IMR-90 (cell line): ENCODE measurements at regions not wholly inside any gene's neighbourhood (a gene's known extent, or its start where the extent isn't known, plus 50 kb on each side); places are given as distances from the start of the nearest gene placed in this dataset.

ENCODE experiments used
- ATAC-seq: fragments of 200-7000 bp; cut with Tn5 transposase; 2 replicates; pipeline ENCODE4 v1.9.1; 2020; ENCODE audit warnings: low read depth, mild to moderate bottlenecking, moderate library complexity
- BruUV-seq: library from RNA; stranded (reverse); fragments of 400-500 nt; replicated peaks from 2 replicates; lab custom pipeline; 2021; lab: Mats Ljungman, UMichigan
- CTCF ChIA-PET: fragments of 300-600 bp; formaldehyde crosslinking; extraction: SDS; loops from one replicate; lab custom pipeline; 2021; ENCODE audit warnings: antibody characterized with exemption; lab: Yijun Ruan, JAX
- POLR2A ChIA-PET: fragments of 300-600 bp; sonication (Branson Sonifier 250); formaldehyde crosslinking; loops from one replicate; lab custom pipeline; 2022; ENCODE audit warnings: antibody characterized with exemption; ENCODE audit not compliant: unreplicated experiment; lab: Charles Lee
- DNase-seq: peaks from one replicate; pipeline ENCODE4 v3.0.0; 2013
- H2AFZ ChIP-seq: replicated peaks from 2 replicates; pipeline ENCODE3; 2013; ENCODE audit warnings: low read length, mild to moderate bottlenecking; ENCODE audit not compliant: poor library complexity
- H2AK5ac ChIP-seq: 2 replicates; pipeline ENCODE4 v1.6.1; 2013; ENCODE audit warnings: low read depth, low read length, inconsistent platforms
- H2AK9ac ChIP-seq: replicated peaks from 2 replicates; pipeline ENCODE3; 2013; ENCODE audit warnings: mild to moderate bottlenecking, low read depth, low read length, moderate library complexity; ENCODE audit not compliant: poor library complexity
- H2BK120ac ChIP-seq: 2 replicates; pipeline ENCODE4 v1.6.1; 2013; ENCODE audit warnings: low read depth, low read length, inconsistent platforms
- H2BK15ac ChIP-seq: 3 replicates; pipeline ENCODE4 v1.6.1; 2013; ENCODE audit warnings: low read depth, low read length, inconsistent platforms
- H2BK20ac ChIP-seq: 2 replicates; pipeline ENCODE4 v1.6.1; 2013; ENCODE audit warnings: low read depth, mild to moderate bottlenecking, inconsistent platforms, low read length, moderate library complexity
- H2BK5ac ChIP-seq: 2 replicates; pipeline ENCODE4 v1.6.1; 2013; ENCODE audit warnings: mild to moderate bottlenecking, low read depth, low read length, inconsistent platforms; ENCODE audit not compliant: poor library complexity, severe bottlenecking
- H3K14ac ChIP-seq: replicated peaks from 2 replicates; pipeline ENCODE4 v1.6.1; 2013; ENCODE audit warnings: low read depth, low read length, inconsistent platforms
- H3K18ac ChIP-seq: 2 replicates; pipeline ENCODE4 v1.6.1; 2013; ENCODE audit warnings: low read depth, low read length, control low read depth
- H3K23ac ChIP-seq: 2 replicates; pipeline ENCODE4 v1.6.1; 2013; ENCODE audit warnings: low read depth, low read length, inconsistent platforms
- H3K27ac ChIP-seq: 2 replicates; pipeline ENCODE4 v1.5.1; 2013; ENCODE audit warnings: mild to moderate bottlenecking, control low read depth, low read length; ENCODE audit not compliant: insufficient read depth
- H3K27me3 ChIP-seq: 2 replicates; pipeline ENCODE4 v1.6.1; 2013; ENCODE audit warnings: low read length; ENCODE audit not compliant: control insufficient read depth, insufficient read depth
- H3K36me3 ChIP-seq: 2 replicates; pipeline ENCODE4 v1.6.1; 2013; ENCODE audit warnings: low read length, mixed read lengths; ENCODE audit not compliant: control insufficient read depth, insufficient read depth
- H3K4ac ChIP-seq: 2 replicates; pipeline ENCODE4 v1.6.1; 2013; ENCODE audit warnings: low read depth, low read length, inconsistent platforms
- H3K4me1 ChIP-seq: 2 replicates; pipeline ENCODE4 v1.6.1; 2013; ENCODE audit warnings: low read length, mixed read lengths; ENCODE audit not compliant: control insufficient read depth, insufficient read depth
- H3K4me2 ChIP-seq: 2 replicates; pipeline ENCODE4 v1.6.1; 2013; ENCODE audit warnings: low read depth, mild to moderate bottlenecking, control low read depth, low read length, moderate library complexity
- H3K4me3 ChIP-seq: 2 replicates; pipeline ENCODE4 v1.5.1; 2013; ENCODE audit warnings: low read depth, mild to moderate bottlenecking, control low read depth, low read length, moderate library complexity; ENCODE audit not compliant: insufficient read depth
- H3K56ac ChIP-seq: 2 replicates; pipeline ENCODE4 v1.6.1; 2013; ENCODE audit warnings: low read length, inconsistent platforms; ENCODE audit not compliant: insufficient read depth; ENCODE audit errors: extremely low read depth
- H3K79me1 ChIP-seq, 2 experiments: 2 replicates each; pipeline ENCODE4 v1.6.1; 2013; ENCODE audit warnings: low read length in 2 of 2, inconsistent platforms in 1 of 2, low read depth in 1 of 2
- H3K9ac ChIP-seq: 2 replicates; pipeline ENCODE4 v1.6.1; 2013; ENCODE audit warnings: low read depth, low read length, control low read depth
- H3K9me1 ChIP-seq: 2 replicates; pipeline ENCODE4 v1.6.1; 2013; ENCODE audit warnings: low read length, inconsistent platforms; ENCODE audit not compliant: insufficient read depth
- H3K9me3 ChIP-seq: 2 replicates; pipeline ENCODE4 v1.6.1; 2013; ENCODE audit warnings: low read length; ENCODE audit not compliant: control insufficient read depth, insufficient read depth
- H4K20me1 ChIP-seq: 2 replicates; pipeline ENCODE4 v1.6.1; 2013; ENCODE audit warnings: low read length, inconsistent platforms; ENCODE audit not compliant: insufficient read depth
- H4K5ac ChIP-seq: 2 replicates; pipeline ENCODE4 v1.6.1; 2013; ENCODE audit warnings: mild to moderate bottlenecking, low read depth, low read length, control low read depth
- H4K8ac ChIP-seq, 2 experiments: 2 replicates each; pipeline ENCODE4 v1.6.1; 2013; ENCODE audit warnings: low read depth in 2 of 2, low read length in 2 of 2, control low read depth in 1 of 2, inconsistent platforms in 1 of 2
- H4K91ac ChIP-seq: 2 replicates; pipeline ENCODE4 v1.6.1; 2013; ENCODE audit warnings: low read depth, low read length, inconsistent platforms; ENCODE audit not compliant: insufficient read depth
- RAD21 ChIP-seq: IDR thresholded peaks from 2 replicates; pipeline ENCODE4 v1.6.1; 2012; ENCODE audit warnings: low read length, improper control_type of control experiment
- WGBS, 2 experiments: methylation state at CpG; one replicate each; pipeline versions ENCODE4 v1.1.5 to v1.1.7; 2013; ENCODE audit warnings: missing lambda C conversion rate in 2 of 2; ENCODE audit not compliant: insufficient read length in 1 of 2; ENCODE audit errors: extremely low coverage in 2 of 2; 5-methylcytosine and 5-hydroxymethylcytosine counted together
- dilution Hi-C: fragments of 300-500 bp; cut with HindIII; formaldehyde crosslinking; loops from one replicate; pipeline ENCODE4 v1.14.3; 2018; ENCODE audit warnings: low sequenced_read_pairs; ENCODE audit not compliant: unreplicated experiment
- in situ Hi-C: fragments of 300-500 bp; cut with MboI; formaldehyde crosslinking; loops from 3 replicates; pipeline ENCODE4 v1.14.3; 2019; ENCODE audit warnings: low sequenced_read_pairs, inconsistent platforms, mixed read lengths
- intact Hi-C: fragments of 100-400 bp; cut with micrococcal nuclease; formaldehyde crosslinking; loops from 2 replicates; pipeline ENCODE4 v1.10.0; 2022

DNA sequence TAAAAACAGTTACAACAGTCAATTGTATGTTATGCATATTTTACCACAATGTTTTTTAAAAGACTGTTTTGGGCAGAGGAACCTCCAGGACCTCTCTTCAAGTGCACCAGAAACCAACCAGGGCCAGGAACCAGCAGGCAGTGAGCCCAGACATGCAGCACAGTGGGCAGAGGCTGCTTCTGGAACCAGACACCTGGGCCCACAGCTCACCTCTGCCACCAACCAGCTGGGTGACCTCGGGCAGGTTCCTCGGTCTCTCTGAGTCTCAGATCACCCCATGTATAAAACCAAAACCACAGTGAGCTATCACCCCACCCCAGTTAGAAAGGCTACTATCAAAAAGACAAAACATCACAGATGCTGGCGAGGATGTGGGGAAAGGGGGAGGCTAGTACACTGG, 161.0 kb downstream of the C16orf95 start:
- no peak overlapping the region for H4K5ac ChIP-seq

More for the DNA sequence above, 161.0 kb downstream of the C16orf95 start:
- POLR2A ChIA-PET, result no interaction called here
- DNase-seq (no peak), ATAC-seq (no peak)
- no CpG with 5 or more reads among the region's 3 CpGs for WGBS, 2 experiments
- Histone ChIP-seq H3K79me1 (no peaks in the 10 kb centered on the region), H3K9me1 (no peaks in the 10 kb centered on the region), H2AK5ac (no peak overlapping the region), H4K8ac (no peak overlapping the region), H2AFZ (no peak overlapping the region), H3K9me3 (peaks cover 3% of the 10 kb centered on the region; the same call in 1 of the 2 replicates), H3K4me2 (no peak overlapping the region), H2BK20ac (no peak overlapping the region), H3K27me3 (peaks cover 41% of the 10 kb centered on the region), H2BK15ac (no peak overlapping the region), H3K4me1 (no peaks in the 10 kb centered on the region), H3K56ac (no peak overlapping the region), H3K14ac (no peak overlapping the region), H3K36me3 (no peaks in the 10 kb centered on the region), H3K4ac (no peak overlapping the region), H4K20me1 (no peaks in the 10 kb centered on the region), H3K18ac (no peak overlapping the region), H3K4me3 (no peak overlapping the region), H2AK9ac (no peak overlapping the region), H4K91ac (no peak overlapping the region), H2BK120ac (no peak overlapping the region), H3K9ac (no peak overlapping the region), H3K27ac (no peak overlapping the region), H3K23ac (no peak overlapping the region), H2BK5ac (no peak overlapping the region)
- dilution Hi-C loops (no loop called here), in situ Hi-C loops (no loop called here), intact Hi-C loops (no loop called here)
- TF ChIP-seq RAD21, result no peak
- CTCF ChIA-PET, result no interaction called here
- no TSS peak for BruUV-seq
